ENCODE measurements at regions not wholly inside any gene's neighbourhood (a gene's known extent, or its start where the extent isn't known, plus 50 kb on each side); places are given as distances from the start of the nearest gene placed in this dataset.
A peak's percentile ranks its signal among the peaks of the same experiment; 100 is the strongest.

GRCh38 chr4:31362756-31363155 is 642.6 kb downstream of the PCDH7 start:
- no peak for DNase-seq (ENCODE audit: low read depth)

GRCh38 chr4:31365006-31365690 is 645.0 kb downstream of the PCDH7 start:
- no peak for DNase-seq (ENCODE audit: low read depth)

- peak; percentile 5 for DNase-seq (ENCODE audit: low read depth)
Observed at GRCh38 chr4:31366041-31366440, 645.9 kb downstream of the PCDH7 start.

- peak; percentile 31 for DNase-seq (ENCODE audit: low read depth)
Observed at GRCh38 chr4:31370866-31371465, 650.8 kb downstream of the PCDH7 start.

GRCh38 chr4:31374256-31374960 is 654.2 kb downstream of the PCDH7 start:
- DNase-seq (ENCODE audit: low read depth) = no peak

GRCh38 chr4:31375936-31376335 is 655.8 kb downstream of the PCDH7 start:
- no peak for DNase-seq (ENCODE audit: low read depth)

GRCh38 chr4:31379364-31379763 is 659.2 kb downstream of the PCDH7 start:
- no peak for DNase-seq (ENCODE audit: low read depth)

GRCh38 chr4:31383767-31384166 is 663.6 kb downstream of the PCDH7 start:
- DNase-seq (ENCODE audit: low read depth) = no peak

GRCh38 chr4:31390849-31391248 is 670.7 kb downstream of the PCDH7 start:
- no peak for DNase-seq (ENCODE audit: low read depth)

- DNase-seq (ENCODE audit: low read depth) = no peak
Observed at GRCh38 chr4:31391976-31392375, 671.8 kb downstream of the PCDH7 start.

- no peak for DNase-seq (ENCODE audit: low read depth)
Observed at GRCh38 chr4:31392923-31393322, 672.8 kb downstream of the PCDH7 start.

- no peak for DNase-seq (ENCODE audit: low read depth)
Observed at GRCh38 chr4:31408121-31408520, 688.0 kb downstream of the PCDH7 start.

- DNase-seq (ENCODE audit: low read depth) = no peak
Observed at GRCh38 chr4:31411565-31411964, 691.4 kb downstream of the PCDH7 start.

- no peak for DNase-seq (ENCODE audit: low read depth)
Observed at GRCh38 chr4:31415629-31416028, 695.5 kb downstream of the PCDH7 start.

- no peak for DNase-seq (ENCODE audit: low read depth)
Observed at GRCh38 chr4:31416498-31416897, 696.3 kb downstream of the PCDH7 start.

GRCh38 chr4:31417040-31417439 is 696.9 kb downstream of the PCDH7 start:
- no peak for DNase-seq (ENCODE audit: low read depth)

- no peak for DNase-seq (ENCODE audit: low read depth)
Observed at GRCh38 chr4:31422006-31422405, 701.8 kb downstream of the PCDH7 start.

GRCh38 chr4:31427691-31428090 is 707.5 kb downstream of the PCDH7 start:
- no peak for DNase-seq (ENCODE audit: low read depth)

- no peak for DNase-seq (ENCODE audit: low read depth)
Observed at GRCh38 chr4:31442236-31442635, 722.1 kb downstream of the PCDH7 start.

- DNase-seq (ENCODE audit: low read depth) = no peak
Observed at GRCh38 chr4:31445526-31445925, 725.4 kb downstream of the PCDH7 start.

- DNase-seq (ENCODE audit: low read depth) = no peak
Observed at GRCh38 chr4:31455612-31456011, 735.4 kb downstream of the PCDH7 start.

GRCh38 chr4:31458813-31459212 is 738.6 kb downstream of the PCDH7 start:
- no peak for DNase-seq (ENCODE audit: low read depth)

GRCh38 chr4:31461421-31461820 is 741.3 kb downstream of the PCDH7 start:
- DNase-seq (ENCODE audit: low read depth) = no peak

Measured in LHCN-M2 (cell line).